ENCODE measurements at regions not wholly inside any gene's neighbourhood (a gene's known extent, or its start where the extent isn't known, plus 50 kb on each side); places are given as distances from the start of the nearest gene placed in this dataset.
"Not testable (repeated sequence)": the region's sequence is repeated elsewhere in the genome, so short reads cannot be mapped to it uniquely, and the experiment has no call there.

GRCh38 chr1:67916140-67916886 lies 83.0 kb upstream of the GNG12 start:
- Mint-ChIP-seq H3K27ac (no peak overlapping the region), H3K4me3 (no peak overlapping the region), H3K27me3 (peaks cover 16% of the 10 kb centered on the region), H3K9me3 (peaks cover 1% of the 10 kb centered on the region), H3K36me3 (ENCODE audit: low read depth) (no peaks in the 10 kb centered on the region), H3K4me1 (ENCODE audit: low read depth) (no peaks in the 10 kb centered on the region)
- DNase-seq (no peak), ATAC-seq (no peak)
- TF ChIP-seq, protein P1, sequence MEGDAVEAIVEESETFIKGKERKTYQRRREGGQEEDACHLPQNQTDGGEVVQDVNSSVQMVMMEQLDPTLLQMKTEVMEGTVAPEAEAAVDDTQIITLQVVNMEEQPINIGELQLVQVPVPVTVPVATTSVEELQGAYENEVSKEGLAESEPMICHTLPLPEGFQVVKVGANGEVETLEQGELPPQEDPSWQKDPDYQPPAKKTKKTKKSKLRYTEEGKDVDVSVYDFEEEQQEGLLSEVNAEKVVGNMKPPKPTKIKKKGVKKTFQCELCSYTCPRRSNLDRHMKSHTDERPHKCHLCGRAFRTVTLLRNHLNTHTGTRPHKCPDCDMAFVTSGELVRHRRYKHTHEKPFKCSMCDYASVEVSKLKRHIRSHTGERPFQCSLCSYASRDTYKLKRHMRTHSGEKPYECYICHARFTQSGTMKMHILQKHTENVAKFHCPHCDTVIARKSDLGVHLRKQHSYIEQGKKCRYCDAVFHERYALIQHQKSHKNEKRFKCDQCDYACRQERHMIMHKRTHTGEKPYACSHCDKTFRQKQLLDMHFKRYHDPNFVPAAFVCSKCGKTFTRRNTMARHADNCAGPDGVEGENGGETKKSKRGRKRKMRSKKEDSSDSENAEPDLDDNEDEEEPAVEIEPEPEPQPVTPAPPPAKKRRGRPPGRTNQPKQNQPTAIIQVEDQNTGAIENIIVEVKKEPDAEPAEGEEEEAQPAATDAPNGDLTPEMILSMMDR (IDR thresholded peaks at IDR 0.05), result no peak
- CTCF ChIA-PET, result no interaction called here
- intact Hi-C loops (cut with micrococcal nuclease), result no loop called here
- POLR2A ChIA-PET, result no interaction called here

- TF ChIP-seq, protein P1 (IDR thresholded peaks at IDR 0.05), result no peak
- intact Hi-C loops (cut with micrococcal nuclease), result no loop called here
- peaks cover 8% of the 10 kb centered on the region for H3K27me3 Mint-ChIP-seq
- DNase-seq (no peak), ATAC-seq (no peak)
- H3K9me3 Mint-ChIP-seq, result peaks cover 1% of the 10 kb centered on the region
- no peaks in the 10 kb centered on the region for H3K36me3 Mint-ChIP-seq (ENCODE audit: low read depth)
- no peak overlapping the region for H3K27ac Mint-ChIP-seq
- ChIA-PET CTCF (no interaction called here), POLR2A (no interaction called here)
- no peak overlapping the region for H3K4me3 Mint-ChIP-seq
- H3K4me1 Mint-ChIP-seq (ENCODE audit: low read depth), result no peaks in the 10 kb centered on the region
These were observed 76.5 kb upstream of the GNG12 start for GRCh38 chr1:67909776-67910175.

DNA sequence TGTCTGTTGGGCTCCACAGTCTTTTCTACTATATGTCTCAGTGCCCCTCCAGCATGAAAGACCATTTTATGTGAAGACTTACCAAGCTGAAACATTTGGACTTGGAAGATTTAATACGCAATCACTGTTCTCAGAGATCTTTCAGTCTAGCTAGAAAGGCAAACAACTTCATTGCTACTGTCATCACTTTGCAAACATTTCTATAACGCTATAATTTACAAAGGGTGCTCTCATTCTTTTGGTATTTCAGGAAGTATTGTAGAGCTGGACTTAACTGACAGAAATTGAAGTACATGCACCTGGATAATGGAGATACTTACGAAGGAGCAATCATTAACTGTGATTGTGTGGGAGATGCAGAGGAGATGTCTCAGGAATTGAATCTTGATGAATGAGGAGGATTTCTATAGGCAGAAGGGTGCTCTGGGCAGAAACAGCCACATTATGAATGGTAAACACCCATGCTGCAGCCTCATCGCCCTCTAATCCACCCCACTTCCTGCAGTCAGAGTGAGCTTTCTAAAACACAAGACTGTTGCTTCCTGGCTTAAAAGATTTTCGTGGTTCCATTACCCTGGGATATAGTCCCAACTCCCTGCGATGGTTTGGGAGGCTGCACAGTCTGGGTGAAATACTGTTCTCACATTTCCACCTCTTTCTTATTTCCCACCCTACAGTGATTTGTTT lies 75.1 kb upstream of the GNG12 start:
- no peaks in the 10 kb centered on the region for H3K4me1 Mint-ChIP-seq (ENCODE audit: low read depth)
- no peak for DNase-seq
- ATAC-seq, result no peak
- H3K27ac Mint-ChIP-seq, result no peak overlapping the region
- TF ChIP-seq, protein P1 (IDR thresholded peaks at IDR 0.05), result no peak
- no peak overlapping the region for H3K4me3 Mint-ChIP-seq
- intact Hi-C loops (cut with micrococcal nuclease), result no loop called here
- ChIA-PET POLR2A (no interaction called here), CTCF (no interaction called here)
- H3K27me3 Mint-ChIP-seq, result peaks cover 9% of the 10 kb centered on the region
- no peaks in the 10 kb centered on the region for H3K36me3 Mint-ChIP-seq (ENCODE audit: low read depth)
- H3K9me3 Mint-ChIP-seq, result peaks cover 3% of the 10 kb centered on the region

GRCh38 chr1:67907467-67907866 lies 74.2 kb upstream of the GNG12 start:
- POLR2A ChIA-PET; intact Hi-C loops (cut with micrococcal nuclease); DNase-seq; H3K27ac Mint-ChIP-seq; H3K9me3 Mint-ChIP-seq; H3K36me3 Mint-ChIP-seq (ENCODE audit: low read depth); CTCF ChIA-PET; H3K4me3 Mint-ChIP-seq; H3K4me1 Mint-ChIP-seq (ENCODE audit: low read depth); ATAC-seq; H3K27me3 Mint-ChIP-seq: not testable (repeated sequence)

DNA sequence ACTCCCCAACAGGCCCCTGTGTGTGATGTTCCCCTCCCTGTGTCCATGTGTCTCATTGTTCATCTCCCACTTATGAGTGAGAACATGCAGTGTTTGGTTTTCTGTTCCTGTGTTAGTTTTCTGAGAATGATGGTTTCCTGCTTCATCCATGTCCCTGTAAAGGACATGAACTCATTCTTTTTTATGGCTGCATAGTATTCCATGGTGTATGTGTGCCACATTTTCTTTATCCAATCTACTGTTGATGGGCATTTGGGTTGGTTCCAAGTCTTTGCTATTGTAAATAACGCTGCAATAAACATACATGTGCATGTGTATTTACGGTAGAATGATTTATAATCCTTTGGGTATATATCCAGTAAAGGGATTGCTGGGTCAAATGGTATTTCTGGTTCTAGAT lies 72.7 kb upstream of the GNG12 start:
- DNase-seq; H3K27ac Mint-ChIP-seq; H3K27me3 Mint-ChIP-seq; ATAC-seq; H3K4me3 Mint-ChIP-seq; H3K9me3 Mint-ChIP-seq; H3K36me3 Mint-ChIP-seq (ENCODE audit: low read depth); POLR2A ChIA-PET; CTCF ChIA-PET; H3K4me1 Mint-ChIP-seq (ENCODE audit: low read depth); intact Hi-C loops (cut with micrococcal nuclease): not testable (repeated sequence)

DNA sequence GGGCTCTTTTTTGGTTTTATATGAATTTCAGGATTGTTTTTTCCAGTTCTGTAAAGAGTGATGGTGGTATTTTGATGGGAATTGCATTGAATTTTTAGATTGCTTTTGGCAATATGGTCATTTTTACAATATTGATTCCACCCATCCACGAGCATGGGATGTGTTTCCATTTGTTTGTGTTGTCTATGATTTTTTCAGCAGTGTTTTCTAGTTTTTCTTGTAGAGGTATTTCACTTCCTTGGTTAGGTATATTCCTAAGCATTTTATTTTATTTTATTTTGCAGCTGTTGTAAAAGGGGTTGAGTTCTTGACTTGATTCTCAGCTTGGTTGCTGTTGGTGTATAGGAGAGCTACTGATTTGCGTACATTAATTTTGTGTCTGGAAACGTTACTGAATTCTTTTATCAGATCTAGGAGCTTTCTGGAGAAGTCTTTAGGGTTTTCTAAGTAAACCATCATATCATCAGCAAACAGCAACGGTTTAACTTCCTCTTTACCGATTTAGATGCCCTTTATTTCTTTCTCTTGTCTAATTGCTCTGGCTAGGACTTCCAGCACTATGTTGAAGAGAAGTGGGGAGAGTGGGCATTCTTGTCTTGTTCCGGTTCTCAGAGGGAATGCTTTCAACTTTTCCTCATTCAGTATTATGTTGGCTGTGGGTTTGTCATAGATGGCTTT lies 69.4 kb upstream of the GNG12 start:
- POLR2A ChIA-PET, result interaction anchor here (0.7 kb wide), 1 partner anchor 34 kb away, joined by 3 read pairs; no protein-coding TSS in a partner anchor
- H3K27ac Mint-ChIP-seq; H3K4me1 Mint-ChIP-seq (ENCODE audit: low read depth); ATAC-seq; H3K9me3 Mint-ChIP-seq; CTCF ChIA-PET; H3K36me3 Mint-ChIP-seq (ENCODE audit: low read depth); H3K27me3 Mint-ChIP-seq; H3K4me3 Mint-ChIP-seq; intact Hi-C loops (cut with micrococcal nuclease); DNase-seq: not testable (repeated sequence)
